GM20431 (cell line): ENCODE measurements at regions not wholly inside any gene's neighbourhood (a gene's known extent, or its start where the extent isn't known, plus 50 kb on each side); places are given as distances from the start of the nearest gene placed in this dataset.
"Not testable (repeated sequence)": the region's sequence is repeated elsewhere in the genome, so short reads cannot be mapped to it uniquely, and the experiment has no call there.

Source experiments
- in situ Hi-C: fragments of 300-500 bp; cut with MseI, MboI; formaldehyde crosslinking; loops from one replicate; pipeline ENCODE4 v1.15.0; 2020; ENCODE audit warnings: low sequenced_read_pairs; ENCODE audit not compliant: unreplicated experiment

DNA sequence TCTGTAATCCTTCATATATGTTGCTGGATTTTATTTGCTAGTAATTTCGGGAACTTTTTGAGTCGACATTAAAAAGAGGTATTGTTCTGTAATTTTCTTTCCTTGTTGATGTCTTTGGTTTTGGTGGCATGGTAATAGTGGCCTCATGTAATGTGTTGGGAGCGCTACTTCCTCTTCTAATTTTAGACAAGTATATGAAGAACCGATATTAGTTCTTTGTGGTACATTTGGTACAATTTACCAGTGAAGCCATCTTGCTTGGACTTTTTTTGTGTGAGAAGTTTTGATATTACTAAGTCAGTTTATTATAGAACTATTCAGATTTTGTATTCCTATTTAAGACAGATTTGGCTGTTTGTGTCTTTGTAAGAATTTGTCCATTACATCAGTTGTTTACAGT lies 669.2 kb upstream of the AADAT start:
- in situ Hi-C loops = no loop called here

DNA sequence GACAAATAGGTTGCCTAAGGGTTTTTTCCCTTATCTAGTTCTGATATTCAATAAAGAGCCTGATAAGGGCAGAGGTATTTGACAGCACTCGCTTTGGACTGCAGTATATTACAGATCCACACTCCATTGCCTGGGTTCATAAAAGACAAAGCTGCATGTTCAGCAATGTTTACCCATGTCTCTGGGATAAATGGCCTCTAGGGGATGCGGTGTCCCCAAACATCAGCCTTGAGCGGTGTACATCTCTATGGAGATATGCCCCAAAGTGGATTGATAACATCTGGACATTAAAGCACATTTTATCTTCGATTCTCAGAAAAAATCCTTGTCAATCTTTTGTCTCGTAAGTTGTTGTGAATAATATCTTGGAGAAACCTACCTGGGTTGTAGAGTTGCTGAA lies 660.8 kb upstream of the AADAT start:
- in situ Hi-C loops = no loop called here

DNA sequence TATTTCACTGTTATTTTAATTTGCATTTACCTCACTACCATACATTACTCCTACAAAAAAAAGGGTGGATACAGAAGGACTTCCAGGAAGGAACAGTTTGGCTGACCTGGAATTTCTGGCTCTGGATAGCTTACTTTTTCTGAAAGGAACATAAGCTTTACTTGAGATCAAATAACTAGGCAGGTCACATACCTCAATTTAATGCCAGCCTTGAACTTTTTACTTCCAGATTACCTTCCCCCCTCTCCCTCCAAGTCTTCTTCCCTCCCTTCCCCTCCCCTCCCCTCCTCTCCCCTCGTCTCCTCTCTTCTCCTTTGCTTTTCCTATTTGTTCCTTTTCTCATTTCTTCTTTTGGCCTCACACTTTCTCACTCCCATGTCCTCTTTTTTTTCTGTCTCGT lies 659.2 kb upstream of the AADAT start:
- in situ Hi-C loops = no loop called here

DNA sequence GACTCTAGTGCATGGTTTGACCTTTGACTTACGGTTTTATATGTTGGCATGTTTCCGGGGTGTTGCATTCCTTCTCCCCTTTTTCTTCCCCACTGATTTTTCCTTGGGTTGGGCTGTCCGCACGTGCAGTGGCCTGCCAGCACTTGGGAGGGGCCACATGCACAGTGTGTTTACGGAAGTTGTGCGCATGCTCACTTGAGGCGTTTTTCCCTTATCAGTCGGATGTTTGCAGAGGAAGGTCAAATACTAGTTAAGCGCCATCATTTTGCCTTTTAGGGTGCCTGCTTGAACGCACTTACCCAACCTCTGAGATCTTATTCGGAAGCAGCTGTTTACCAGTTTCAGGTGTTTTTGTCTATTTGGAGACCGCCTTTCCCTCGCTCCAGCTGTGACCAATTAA lies 653.9 kb upstream of the AADAT start:
- in situ Hi-C loops = no loop called here

DNA sequence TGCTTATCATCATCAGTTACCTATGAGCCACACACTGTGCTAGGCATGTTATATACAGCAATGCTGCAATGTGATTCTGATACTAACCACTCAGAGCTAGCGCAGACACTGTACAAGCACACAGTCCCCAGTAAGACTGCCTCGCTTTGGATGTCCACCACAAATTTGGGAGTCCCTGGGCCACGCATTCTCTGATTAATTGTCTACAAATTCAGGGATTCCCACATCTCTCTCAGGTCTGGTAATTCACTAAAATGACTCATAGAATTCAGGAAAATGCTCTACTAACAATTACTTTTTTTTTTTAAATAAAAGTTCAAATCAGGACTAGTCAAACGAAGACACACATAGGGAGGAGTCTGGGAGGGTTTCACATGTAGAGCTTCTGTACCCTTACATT lies 652.1 kb upstream of the AADAT start:
- in situ Hi-C loops = no loop called here

DNA sequence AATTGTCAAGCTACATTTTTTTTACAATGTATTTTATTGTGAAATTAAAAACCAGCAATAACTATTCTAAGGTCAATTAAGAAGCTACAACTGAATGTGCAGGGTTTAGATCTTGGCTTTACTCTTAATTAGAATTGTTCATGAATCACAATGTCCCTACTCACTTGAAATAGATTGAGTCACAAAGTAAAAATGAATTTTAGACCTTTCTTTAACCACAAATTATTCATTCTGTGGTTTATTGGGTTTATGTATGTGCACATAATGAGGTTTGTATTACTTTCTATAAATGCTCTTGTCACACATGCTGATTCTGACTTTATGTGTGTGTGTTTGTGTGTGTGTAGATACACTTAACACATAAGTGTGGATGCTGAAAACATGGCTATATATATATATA lies 647.0 kb upstream of the AADAT start:
- in situ Hi-C loops = no loop called here

DNA sequence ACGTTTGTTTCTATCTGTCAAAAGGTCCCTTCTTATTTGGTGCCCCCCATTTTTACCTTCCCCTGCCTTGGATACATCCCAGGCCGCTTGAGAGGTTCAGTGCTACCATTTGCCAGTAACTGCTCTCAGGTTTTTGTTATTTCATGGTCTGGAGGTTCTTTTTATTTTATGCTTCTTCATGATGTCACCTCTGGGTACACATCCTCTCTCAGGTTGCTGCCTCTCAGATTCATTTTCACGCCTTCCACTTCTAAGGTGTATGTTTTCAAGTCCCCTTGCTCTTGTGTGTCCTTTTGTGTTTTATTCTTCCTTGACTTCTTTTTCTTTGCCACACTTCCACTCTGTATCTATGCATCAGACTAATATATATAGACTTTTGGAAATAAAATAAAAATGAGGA lies 640.1 kb upstream of the AADAT start:
- in situ Hi-C loops = no loop called here

DNA sequence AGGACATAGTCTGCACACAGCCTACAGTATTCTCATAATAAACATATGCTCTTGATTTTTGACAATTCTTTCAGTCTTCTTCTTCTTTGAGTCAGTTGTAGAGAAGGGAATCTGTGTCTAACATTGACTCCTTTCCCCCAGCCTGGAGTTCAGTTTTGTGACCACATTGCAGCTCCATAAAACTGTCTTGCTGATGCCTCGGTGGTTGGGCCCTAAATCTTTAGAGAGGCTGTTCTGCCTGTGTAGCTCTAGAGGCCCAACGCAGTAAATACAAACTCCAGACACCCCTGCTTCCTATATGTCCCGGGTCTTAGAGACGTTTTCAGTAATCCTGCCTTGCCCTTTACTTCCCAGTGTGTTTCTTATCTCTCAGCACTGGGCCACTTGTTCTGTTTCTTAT lies 639.5 kb upstream of the AADAT start:
- in situ Hi-C loops = no loop called here

DNA sequence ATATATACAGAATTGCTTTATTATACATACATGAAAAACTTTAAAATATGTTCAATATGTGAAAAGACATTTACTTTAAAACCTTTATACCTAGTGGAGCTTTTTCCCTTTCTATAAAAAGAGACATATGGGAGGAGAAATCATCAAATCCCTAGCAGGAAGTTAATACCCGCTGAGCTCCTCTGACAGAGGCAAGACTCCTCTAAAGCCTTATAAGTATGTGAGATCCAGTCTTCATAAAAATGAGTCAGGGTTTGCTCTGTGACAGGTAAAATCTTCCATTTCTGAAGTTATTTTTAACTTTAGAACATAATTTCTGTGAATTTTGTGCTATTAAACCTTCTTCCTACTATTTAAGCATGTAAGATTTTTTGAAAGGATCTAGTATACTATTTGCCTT lies 634.4 kb upstream of the AADAT start:
- in situ Hi-C loops = no loop called here

DNA sequence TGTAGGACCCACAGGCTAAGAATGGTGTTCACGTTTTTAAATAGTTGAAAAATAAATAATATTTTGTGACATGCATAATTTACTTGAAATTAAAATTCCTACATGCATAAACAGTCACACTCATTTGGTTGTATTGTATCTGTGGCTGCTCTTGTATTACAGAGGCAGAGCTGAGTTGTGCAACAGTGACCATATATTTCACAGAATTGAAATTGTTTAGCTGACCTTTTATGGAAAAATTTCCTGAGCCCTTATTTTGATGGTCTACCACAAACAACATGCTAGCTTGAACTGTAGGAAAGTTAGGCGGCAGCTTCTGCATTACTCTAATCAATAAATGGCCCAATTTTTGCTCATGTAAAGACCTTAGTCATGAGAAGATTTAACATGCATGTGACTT lies 633.4 kb upstream of the AADAT start:
- in situ Hi-C loops = no loop called here

DNA sequence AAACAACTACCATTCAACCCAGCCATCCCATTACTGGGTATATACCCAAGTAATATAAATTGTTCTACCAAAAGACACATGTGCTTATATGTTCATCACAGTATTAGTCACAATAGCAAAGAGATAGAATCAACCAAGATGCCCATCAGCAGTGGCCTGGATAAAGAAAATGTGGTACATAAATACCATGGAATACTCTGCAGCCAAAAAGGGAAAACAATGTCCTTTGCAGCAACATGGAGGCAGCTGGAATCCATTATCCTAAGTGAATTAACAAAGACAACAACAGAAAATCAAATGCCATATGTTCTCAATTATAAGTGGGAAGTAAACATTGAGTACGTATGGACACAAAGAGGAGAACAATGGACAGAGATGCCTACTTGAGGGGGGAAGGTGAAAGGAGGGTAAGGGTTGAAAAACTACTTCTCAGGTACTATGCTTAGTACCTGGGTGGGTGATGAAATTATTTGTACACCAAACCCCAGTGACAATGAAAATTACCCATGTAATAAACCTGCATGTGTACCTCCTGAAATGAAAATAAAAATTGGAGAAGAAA lies 632.1 kb upstream of the AADAT start:
- in situ Hi-C loops = no loop called here

DNA sequence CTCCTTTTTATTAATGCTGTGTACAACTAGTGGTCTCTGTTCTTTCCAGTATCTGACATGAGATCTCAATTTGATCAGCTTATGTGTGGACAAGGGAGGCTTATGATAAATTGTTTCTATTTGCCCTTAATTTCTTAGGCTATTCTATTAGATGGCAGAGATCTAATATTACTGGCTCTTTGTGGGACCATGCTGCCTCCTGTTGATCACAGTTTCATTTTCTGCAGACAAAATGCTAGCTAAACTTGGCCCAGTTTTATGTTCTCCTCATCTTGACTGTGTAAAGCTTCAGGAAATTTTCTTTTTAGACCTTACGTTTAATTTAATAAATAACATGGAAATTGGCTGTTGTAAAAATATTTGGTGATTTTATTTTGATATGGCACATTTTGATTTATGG lies 627.1 kb upstream of the AADAT start:
- in situ Hi-C loops = no loop called here

DNA sequence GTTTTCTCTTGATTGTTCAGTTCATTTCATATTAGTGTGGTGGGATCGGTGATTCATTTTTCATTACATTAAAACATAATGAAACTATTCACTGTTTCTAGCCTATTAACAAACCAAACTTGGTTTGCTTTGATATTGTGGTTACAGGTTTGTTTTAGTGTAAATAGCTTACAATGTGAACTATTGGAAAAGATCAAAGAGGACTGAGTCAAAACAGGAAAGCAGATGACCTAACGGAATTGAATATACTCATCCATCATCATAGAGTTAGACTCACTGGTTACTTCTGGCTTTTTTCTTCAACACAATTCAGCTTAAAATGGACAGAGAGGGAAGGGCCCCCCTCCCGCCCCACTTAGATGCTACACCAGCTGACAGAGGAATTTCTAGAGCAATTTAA lies 616.2 kb upstream of the AADAT start:
- in situ Hi-C loops = no loop called here

DNA sequence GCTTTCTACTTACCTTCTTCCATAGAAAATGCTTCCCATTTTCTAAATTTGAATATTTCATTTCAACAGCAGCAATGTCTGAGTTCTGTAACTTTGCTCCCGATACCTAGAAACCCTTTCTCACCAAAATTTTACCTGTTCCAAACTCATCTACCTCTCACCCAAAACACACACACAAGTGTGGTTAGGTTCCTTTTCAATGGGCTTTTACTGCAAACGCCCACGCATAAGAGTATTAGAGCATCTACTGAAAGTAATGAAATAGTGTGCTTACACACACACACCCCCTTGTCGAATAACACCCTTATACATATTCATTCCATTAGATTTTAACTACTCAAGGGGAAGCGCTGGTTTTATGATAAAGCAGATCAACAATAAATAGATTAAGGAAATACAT lies 610.3 kb upstream of the AADAT start:
- in situ Hi-C loops = no loop called here

DNA sequence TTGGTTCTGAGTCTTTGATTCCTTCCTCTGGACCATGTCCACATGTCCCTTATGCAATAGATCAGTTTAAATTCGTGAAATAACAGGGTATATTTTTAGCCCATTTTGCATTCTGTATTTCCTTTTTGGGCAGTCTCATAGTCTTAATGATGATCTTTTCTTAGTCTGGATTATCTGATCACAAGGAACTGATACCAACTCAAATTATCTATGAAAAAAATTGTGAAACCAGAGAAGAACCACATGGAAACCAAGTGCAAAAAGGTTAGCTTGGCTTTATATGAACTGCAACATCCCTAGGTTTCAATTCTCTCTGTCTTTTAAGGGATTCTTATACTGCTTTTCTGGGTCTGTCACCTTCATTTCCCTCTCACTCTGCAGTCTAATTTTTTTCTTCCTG lies 608.6 kb upstream of the AADAT start:
- in situ Hi-C loops = no loop called here

DNA sequence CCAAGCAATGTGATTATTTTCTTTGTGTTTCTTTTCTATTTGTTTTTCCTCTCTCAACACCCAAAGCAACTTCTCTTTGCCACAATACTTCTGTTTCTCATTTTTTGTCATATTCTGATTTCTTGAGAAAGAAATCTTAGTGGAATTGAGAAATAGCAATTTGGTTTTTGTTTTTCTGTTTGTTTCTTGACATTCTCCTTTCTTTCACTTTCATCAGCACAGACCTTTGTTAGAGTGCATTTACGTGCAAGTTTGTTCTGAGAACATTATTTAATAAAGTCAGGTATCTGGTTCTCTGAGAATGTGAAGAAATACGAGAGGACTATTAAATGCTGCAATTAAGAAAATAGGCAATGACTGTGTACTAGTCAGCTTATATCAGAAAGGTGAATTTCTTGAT lies 608.1 kb upstream of the AADAT start:
- in situ Hi-C loops = no loop called here

DNA sequence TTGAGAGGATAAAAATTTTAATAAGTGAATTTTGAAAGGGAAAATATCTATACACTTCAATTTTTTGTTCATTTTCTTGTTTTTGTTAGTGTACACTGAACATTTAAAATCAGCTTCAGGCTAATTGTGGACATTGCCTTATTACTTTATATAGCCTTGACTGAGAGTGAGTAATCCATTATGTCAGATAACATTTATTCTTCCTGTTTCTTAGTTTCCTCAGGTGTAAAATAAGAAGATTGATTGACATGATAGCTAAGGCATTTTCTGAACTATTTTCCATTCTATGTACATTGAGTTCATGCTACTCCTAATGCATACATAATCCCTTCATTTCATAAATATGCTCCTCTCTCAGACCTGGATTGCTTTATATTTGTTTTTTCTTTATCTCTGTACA lies 607.3 kb upstream of the AADAT start:
- in situ Hi-C loops = no loop called here

DNA sequence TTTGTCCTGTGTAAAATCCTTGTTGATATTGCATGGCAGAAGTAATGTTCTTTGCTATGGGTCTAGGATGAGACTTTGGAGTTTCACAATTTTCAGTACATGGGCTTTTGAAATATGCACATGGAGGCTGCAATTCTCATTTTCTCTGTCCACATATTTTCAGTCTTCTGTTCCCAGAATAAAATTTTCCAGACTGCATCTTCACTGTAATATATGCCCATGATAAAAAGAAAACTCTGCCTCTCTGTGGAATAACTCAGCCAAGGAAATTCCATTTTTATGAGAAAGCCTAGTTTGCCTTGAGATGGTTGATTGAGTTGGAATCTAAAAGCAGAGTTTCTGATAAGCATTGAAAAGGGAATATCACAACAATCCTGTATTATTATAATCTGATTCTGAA lies 601.4 kb upstream of the AADAT start:
- in situ Hi-C loops = no loop called here

DNA sequence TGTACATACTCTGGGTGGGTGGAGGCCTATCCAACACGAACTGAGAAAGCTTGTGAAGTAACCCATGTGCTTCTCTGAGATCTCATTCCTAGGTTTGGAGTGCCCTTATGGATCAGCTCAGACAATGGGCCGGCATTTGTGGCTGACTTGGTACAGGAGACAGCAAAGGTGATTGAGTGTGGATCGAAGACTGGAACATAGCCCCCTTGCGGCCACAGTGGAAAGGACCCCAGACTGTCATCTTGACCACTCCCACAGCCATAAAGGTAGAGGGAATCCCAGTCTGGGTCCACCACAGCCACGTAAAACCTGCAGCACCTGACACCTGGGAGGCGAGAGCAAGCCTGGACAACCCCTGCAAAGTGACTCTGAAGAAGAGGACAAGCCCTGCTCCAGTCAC lies 598.0 kb upstream of the AADAT start:
- in situ Hi-C loops = no loop called here

DNA sequence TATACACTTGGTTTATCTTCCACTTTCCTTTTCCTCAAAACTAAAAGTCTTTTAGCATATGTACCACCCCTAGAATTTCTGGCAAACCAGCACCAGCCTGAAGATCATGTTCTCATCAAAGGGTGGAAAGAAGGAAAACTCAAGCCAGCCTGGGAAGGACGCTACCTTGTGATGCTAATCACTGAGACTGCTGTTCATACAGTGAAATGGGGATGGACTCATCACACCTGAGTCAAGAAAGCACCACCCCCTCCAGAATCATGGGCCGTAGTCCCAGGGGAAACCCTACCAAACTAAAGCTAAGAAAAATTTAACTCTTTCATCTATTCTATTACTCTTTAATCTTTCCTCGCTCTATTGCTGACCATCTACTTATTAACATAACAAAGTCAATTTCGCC lies 595.9 kb upstream of the AADAT start:
- in situ Hi-C loops = not testable (repeated sequence)

DNA sequence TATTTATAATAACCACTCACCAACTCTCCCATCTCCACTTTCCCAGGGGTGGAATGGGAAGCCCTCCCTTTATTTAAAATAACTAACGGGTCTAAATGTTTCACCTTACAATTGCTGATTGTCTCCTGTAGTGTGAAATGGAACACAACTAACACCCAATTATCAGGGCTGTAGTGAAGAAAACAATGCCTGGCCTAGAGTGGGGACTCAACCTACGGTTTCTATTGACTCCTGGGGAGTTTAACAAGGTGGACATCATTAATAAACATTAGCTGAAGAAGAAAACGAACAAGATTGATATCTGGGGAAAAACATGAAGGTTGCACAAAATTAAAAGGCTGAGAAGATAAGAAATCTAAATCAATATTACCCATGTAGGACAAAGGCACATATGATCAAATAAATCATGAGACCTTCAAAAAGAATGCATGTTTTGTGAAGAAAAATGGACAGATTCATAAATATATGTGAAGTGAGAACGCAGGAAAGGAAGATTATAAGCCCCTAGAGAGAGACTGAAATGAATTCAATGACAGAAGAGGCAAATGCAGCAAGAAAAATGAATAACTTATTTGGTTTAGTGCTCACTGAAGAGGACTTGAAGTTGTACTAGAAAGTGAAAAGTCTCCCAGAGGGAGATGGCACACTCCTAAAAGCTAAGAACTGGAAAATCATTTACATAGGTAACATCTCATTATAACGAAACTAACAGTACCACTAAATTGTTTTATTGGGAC lies 593.0 kb upstream of the AADAT start:
- in situ Hi-C loops = no loop called here

DNA sequence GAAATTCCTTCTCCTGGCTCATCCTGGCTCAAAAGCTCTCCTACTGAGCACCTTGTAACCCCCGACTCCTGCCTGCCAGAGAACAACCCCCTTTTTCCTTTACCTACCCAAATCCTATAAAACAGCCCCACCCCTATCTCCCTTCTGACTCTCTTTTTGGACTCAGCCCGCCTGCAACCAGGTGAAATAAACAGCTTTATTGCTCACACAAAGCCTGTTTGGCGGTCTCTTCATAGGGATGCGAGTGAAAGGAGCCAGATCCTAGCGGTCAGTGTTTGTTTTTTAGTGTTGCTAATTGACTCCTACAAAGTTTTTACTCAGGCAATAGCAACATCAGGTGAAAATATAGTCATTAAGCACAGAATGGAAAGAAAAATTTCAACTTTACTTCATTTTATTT lies 592.3 kb upstream of the AADAT start:
- in situ Hi-C loops = not testable (repeated sequence)
